Activated naive CD4-positive, alpha-beta T cell treated with anti-CD3 and anti-CD28 coated beads, Interleukin-2, amount 50 U/mL, for 72 hours (primary cell): ENCODE measurements at regions not wholly inside any gene's neighbourhood (a gene's known extent, or its start where the extent isn't known, plus 50 kb on each side); places are given as distances from the start of the nearest gene placed in this dataset.

Source experiments
- ATAC-seq, 2 donors: fragments of 150-1000 bp; cut with Tn5 transposase; 2 replicates each; pipeline ENCODE4 v1.10.0; 2021; ENCODE audit warnings: mild to moderate bottlenecking in 2 of 2, moderate library complexity in 2 of 2
- DNase-seq, 2 donors: peaks; one replicate each; pipeline ENCODE4 v3.0.0; 2021 to 2022; ENCODE audit warnings: low spot score in 2 of 2
- H3K27ac Mint-ChIP-seq, 2 donors: one replicate each; pipeline ENCODE4 v1.8.0; 2022; ENCODE audit warnings: mild to moderate bottlenecking in 2 of 2, mixed read lengths in 2 of 2
- H3K36me3 Mint-ChIP-seq, 2 donors: one replicate each; pipeline ENCODE4 v1.8.0; 2022; ENCODE audit warnings: mixed read lengths in 2 of 2
- H3K9me3 Mint-ChIP-seq, 2 donors: one replicate each; pipeline ENCODE4 v1.8.0; 2022; ENCODE audit warnings: mixed read lengths in 2 of 2

DNA sequence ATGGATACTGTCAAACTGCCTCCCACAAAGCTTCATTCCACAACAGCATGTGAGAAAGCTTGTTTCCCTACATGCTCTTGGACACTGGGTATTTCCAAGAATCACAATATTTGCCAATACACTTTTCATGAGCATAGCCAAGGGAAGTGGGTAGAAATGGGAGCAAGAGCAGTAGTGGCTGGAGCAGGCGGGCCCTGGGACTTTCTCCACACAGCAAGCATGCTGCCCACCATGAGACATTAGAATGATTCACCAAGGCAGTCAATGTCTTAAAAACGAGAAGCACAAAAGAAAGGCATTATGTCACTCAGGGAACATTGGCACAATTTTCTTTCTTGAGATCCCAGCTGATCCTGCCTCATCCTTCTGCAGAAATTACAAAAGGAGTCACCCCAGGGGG, 371.6 kb upstream of the RUNX1 start:
- Mint-ChIP-seq H3K27ac (no peak overlapping the region), H3K36me3 (peaks cover 18 to 24% of the 10 kb centered on the region in 2 donors), H3K9me3 (peaks cover 10 to 21% of the 10 kb centered on the region in 2 donors)
- DNase-seq = no peak
- no peak for ATAC-seq

DNA sequence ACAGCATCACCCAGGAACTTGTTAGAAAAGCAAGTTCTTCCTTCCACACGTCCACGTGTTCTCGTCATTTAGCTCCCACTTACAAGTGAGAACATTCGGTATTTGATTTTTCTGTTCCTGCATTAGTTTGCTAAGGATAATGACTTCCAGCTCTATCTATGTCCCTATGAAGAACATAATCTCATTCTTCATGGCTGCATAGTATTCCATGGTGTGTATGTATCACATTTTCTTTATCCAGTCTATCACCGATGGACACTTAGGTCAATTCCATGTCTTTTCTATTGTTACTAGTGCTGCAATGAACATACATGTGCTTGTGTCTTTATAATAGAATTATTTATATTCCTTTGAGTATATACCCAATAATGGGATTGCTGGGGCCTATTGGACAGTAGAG, 368.7 kb upstream of the RUNX1 start:
- Mint-ChIP-seq H3K36me3 (peaks cover 18 to 20% of the 10 kb centered on the region in 2 donors), H3K9me3 (peaks cover 10 to 21% of the 10 kb centered on the region in 2 donors), H3K27ac (no peak overlapping the region)
- DNase-seq = no peak
- no peak for ATAC-seq

- no peak for ATAC-seq
- peaks cover 5 to 15% of the 10 kb centered on the region in 2 donors for H3K9me3 Mint-ChIP-seq
- peaks cover 12 to 13% of the 10 kb centered on the region in 2 donors for H3K36me3 Mint-ChIP-seq
- no peak for DNase-seq
- no peak overlapping the region for H3K27ac Mint-ChIP-seq
Observed at GRCh38 chr21:35416866-35417489, 367.9 kb upstream of the RUNX1 start.

DNA sequence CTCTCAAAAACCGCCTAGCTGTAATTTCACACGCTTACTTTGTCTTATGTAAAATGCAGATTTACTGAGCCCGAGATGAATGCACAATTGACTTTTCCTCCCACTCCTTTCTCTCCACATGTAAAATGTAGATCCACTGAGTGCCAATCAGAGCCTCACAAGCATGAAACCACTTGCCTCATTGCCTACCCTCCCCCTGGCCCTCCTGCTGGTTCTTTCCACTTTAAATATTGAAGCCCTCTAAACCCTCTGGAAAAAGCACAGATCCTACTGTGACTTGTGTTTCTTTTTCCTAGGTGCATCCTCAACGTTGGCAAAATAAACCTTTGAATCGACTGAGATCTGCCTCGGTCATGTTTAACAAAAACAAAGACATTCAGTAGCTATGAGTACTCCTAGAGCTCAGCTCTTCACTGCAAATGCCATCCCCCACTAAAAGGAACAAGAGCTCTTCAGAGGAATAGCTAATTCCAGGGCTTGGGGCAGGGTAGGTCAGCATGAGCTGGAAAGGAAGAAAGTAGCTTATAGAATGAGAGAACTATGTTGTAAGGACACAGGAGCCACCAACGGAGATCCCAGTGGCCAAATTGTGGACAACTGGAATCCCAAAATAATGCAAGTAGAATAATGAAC, 365.5 kb upstream of the RUNX1 start:
- no peak for DNase-seq
- Mint-ChIP-seq H3K27ac (no peak overlapping the region), H3K9me3 (peaks cover 0 to 8% of the 10 kb centered on the region in 2 donors), H3K36me3 (no peaks in the 10 kb centered on the region)
- ATAC-seq = no peak

- DNase-seq = no peak
- Mint-ChIP-seq H3K9me3 (peaks cover 0 to 8% of the 10 kb centered on the region in 2 donors), H3K36me3 (no peaks in the 10 kb centered on the region), H3K27ac (no peak overlapping the region)
- no peak for ATAC-seq
Observed at GRCh38 chr21:35414056-35414455, 365.0 kb upstream of the RUNX1 start.

GRCh38 chr21:35412231-35412630, 363.1 kb upstream of the RUNX1 start:
- no peak for DNase-seq
- Mint-ChIP-seq H3K9me3 (peaks cover 0 to 4% of the 10 kb centered on the region in 2 donors), H3K36me3 (no peaks in the 10 kb centered on the region), H3K27ac (no peak overlapping the region)
- no peak for ATAC-seq

DNA sequence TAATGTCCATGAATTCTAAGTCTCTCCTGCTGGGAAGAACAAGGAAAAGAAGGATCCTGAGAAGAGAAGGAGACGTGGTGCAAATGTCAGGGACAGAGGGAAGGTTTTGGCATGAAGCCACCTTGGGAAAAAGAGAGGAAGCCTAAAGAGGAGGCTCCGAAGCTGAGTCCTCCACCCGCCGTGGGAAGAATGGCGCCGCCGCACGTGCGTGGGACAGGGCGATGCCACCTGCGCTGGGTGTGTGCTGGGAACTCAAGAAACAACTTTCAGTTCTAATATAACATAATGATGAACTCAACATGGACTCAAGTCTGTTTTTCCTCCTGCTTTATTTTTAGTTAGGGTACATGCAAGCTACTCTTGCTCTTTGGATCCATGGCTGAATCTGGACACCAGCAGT, 362.3 kb upstream of the RUNX1 start:
- Mint-ChIP-seq H3K27ac (no peak overlapping the region), H3K9me3 (peaks cover 0 to 4% of the 10 kb centered on the region in 2 donors), H3K36me3 (no peaks in the 10 kb centered on the region)
- no peak for ATAC-seq
- DNase-seq = no peak

GRCh38 chr21:35410656-35411055, 361.6 kb upstream of the RUNX1 start:
- ATAC-seq = no peak
- no peaks in the 10 kb centered on the region for H3K36me3 Mint-ChIP-seq
- peaks cover 0 to 4% of the 10 kb centered on the region in 2 donors for H3K9me3 Mint-ChIP-seq
- DNase-seq = no peak
- H3K27ac Mint-ChIP-seq = no peak overlapping the region

- DNase-seq (no peak), ATAC-seq (no peak)
- H3K36me3 Mint-ChIP-seq = no peaks in the 10 kb centered on the region
- no peak overlapping the region for H3K27ac Mint-ChIP-seq
- H3K9me3 Mint-ChIP-seq = peaks cover 0 to 4% of the 10 kb centered on the region in 2 donors
Observed at GRCh38 chr21:35410123-35410522, 361.0 kb upstream of the RUNX1 start.

- DNase-seq (no peak), ATAC-seq (no peak)
- peaks cover 0 to 4% of the 10 kb centered on the region in 2 donors for H3K9me3 Mint-ChIP-seq
- H3K36me3 Mint-ChIP-seq = no peaks in the 10 kb centered on the region
- H3K27ac Mint-ChIP-seq = no peak overlapping the region
Observed at GRCh38 chr21:35408401-35408800, 359.3 kb upstream of the RUNX1 start.

DNA sequence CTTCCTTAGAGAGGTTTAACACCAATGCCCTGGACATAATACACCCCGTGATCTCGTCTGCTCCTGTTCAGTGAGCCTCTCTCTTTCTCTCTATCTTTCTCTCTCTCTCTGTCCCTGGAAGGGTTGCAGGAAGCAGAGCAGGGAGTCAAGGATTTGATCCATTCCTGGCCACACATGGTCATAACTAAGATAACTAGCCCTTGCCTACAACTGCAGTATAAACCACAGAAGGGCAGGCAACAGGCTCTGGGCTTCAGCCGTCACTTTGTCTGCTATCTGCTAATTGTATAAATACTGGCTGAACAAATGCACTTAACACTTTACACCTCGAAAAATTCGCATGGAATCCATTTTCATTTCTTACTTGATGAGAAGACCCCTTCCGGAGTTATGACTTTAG, 357.5 kb upstream of the RUNX1 start:
- Mint-ChIP-seq H3K27ac (no peak overlapping the region), H3K36me3 (no peaks in the 10 kb centered on the region), H3K9me3 (peaks cover 0 to 4% of the 10 kb centered on the region in 2 donors)
- DNase-seq (no peak), ATAC-seq (no peak)

GRCh38 chr21:35405981-35406380, 356.9 kb upstream of the RUNX1 start:
- H3K9me3 Mint-ChIP-seq = no peaks in the 10 kb centered on the region
- H3K36me3 Mint-ChIP-seq = no peaks in the 10 kb centered on the region
- ATAC-seq (no peak), DNase-seq (no peak)
- peak overlapping the region in 1 of 2 donors; percentile 30 for H3K27ac Mint-ChIP-seq

DNA sequence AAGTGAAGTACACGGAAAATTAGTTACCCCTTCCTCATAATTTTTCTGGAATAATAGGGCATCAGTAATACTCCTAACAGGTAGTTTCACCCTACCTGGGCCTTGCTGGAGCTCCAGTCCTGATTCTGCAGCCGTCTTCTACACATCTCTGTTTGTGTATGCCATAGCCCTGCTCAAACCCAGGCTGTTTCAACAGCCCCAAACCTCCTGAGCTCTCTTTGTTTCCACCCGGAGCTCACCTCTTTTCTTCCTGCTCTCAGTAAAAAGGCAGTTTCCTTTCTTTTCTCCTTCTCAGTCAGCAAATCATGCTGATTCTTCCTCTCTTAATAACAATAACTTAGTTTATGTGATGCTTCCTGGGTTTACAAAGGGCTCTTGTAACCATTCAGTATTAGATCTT, 355.1 kb upstream of the RUNX1 start:
- Mint-ChIP-seq H3K27ac (peak overlapping the region in 1 of 2 donors; percentile 10), H3K36me3 (no peaks in the 10 kb centered on the region), H3K9me3 (no peaks in the 10 kb centered on the region)
- ATAC-seq (no peak), DNase-seq (no peak)

DNA sequence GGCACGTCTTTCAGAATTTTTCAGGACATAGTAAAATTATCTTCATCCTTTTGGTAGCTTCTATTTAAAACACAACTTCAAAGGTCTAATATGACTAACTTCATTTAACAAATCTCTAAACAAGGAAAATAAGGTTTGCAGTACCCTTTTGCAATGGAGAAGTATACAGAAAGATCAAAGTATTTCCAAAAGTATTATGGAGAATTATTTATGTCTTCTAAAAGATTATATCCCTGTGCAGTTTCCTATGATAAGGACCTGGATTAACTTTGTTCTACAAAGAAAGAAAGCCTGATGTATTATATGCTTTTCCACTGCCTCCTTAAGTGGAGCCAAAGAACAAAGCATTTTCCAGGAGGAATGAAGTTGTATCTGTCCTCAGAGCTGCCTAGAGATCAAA, 353.0 kb upstream of the RUNX1 start:
- no peak for DNase-seq
- ATAC-seq = no peak
- no peaks in the 10 kb centered on the region for H3K36me3 Mint-ChIP-seq
- H3K9me3 Mint-ChIP-seq = no peaks in the 10 kb centered on the region
- H3K27ac Mint-ChIP-seq = no peak overlapping the region

GRCh38 chr21:35401476-35401875, 352.4 kb upstream of the RUNX1 start:
- H3K36me3 Mint-ChIP-seq = no peaks in the 10 kb centered on the region

GRCh38 chr21:35400233-35400939, 351.3 kb upstream of the RUNX1 start:
- Mint-ChIP-seq H3K9me3 (peaks cover 0 to 4% of the 10 kb centered on the region in 2 donors), H3K27ac (no peak overlapping the region), H3K36me3 (no peaks in the 10 kb centered on the region)
- peak; percentile 86 to 88 for ATAC-seq
- DNase-seq = peak in 1 of 2 donors; percentile 27

More at GRCh38 chr21:35401476-35401875, 352.4 kb upstream of the RUNX1 start:
- no peak for ATAC-seq
- Mint-ChIP-seq H3K9me3 (no peaks in the 10 kb centered on the region), H3K27ac (no peak overlapping the region)
- no peak for DNase-seq

DNA sequence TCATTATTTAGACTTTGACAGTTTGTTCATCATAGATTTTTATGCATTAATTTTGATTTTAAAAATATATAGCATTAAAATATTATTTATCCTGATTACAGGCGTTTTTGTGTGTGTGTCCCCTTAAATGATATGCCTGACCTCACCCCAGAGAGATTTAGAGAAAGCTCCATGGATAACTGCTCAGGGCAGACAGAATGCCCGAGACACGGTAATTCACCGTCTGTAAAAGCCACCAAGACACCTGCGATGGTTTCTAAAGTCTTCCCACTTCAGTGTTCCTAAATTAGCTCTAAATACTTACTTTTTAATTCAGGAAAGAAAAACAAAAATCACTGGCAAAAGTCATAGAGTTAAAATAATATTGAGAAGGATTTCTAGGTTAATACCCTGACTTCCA, 350.6 kb upstream of the RUNX1 start:
- ATAC-seq = no peak
- no peak overlapping the region for H3K27ac Mint-ChIP-seq
- DNase-seq = no peak

More for the DNA sequence above, 350.6 kb upstream of the RUNX1 start:
- Mint-ChIP-seq H3K36me3 (no peaks in the 10 kb centered on the region), H3K9me3 (peaks cover 0 to 4% of the 10 kb centered on the region in 2 donors)
